HEK293 (cell line): ENCODE measurements at regions not wholly inside any gene's neighbourhood (a gene's known extent, or its start where the extent isn't known, plus 50 kb on each side); places are given as distances from the start of the nearest gene placed in this dataset.
A peak's percentile ranks its signal among the peaks of the same experiment; 100 is the strongest.

Source experiments
- CTCF ChIA-PET: fragments of 350-600 bp; formaldehyde crosslinking; extraction: SDS; loops from one replicate; lab custom pipeline; 2021; ENCODE audit warnings: antibody characterized with exemption; lab: Yijun Ruan, JAX
- POLR2A ChIA-PET: fragments of 300-600 bp; formaldehyde crosslinking; extraction: SDS; loops from one replicate; lab custom pipeline; 2020; ENCODE audit warnings: antibody characterized with exemption, inconsistent platforms; lab: Yijun Ruan, JAX
- H3K27ac ChIP-seq: fragments of 200-500 bp; sonication (Bioruptor generic); 2 replicates; pipeline ENCODE4 v1.5.1; 2014; ENCODE audit warnings: low read depth, low read length, control low read depth, inconsistent platforms; ENCODE audit errors: extremely low read depth
- H3K36me3 ChIP-seq, 2 experiments: fragments of 200-500 bp in 1 of 2; sonication (Bioruptor generic) in 1 of 2; 1 replicate in 1 of 2; 2 replicates in 1 of 2; pipeline ENCODE4 v1.5.1; 2014 to 2017; ENCODE audit warnings: inconsistent platforms in 2 of 2, low read length in 2 of 2; ENCODE audit not compliant: control insufficient read depth in 2 of 2, insufficient read depth in 1 of 2
- H3K4me1 ChIP-seq: fragments of 200-500 bp; sonication (Bioruptor generic); 2 replicates; pipeline ENCODE4 v1.5.1; 2014; ENCODE audit warnings: mild to moderate bottlenecking, low read length, inconsistent platforms; ENCODE audit not compliant: control insufficient read depth, insufficient read depth
- H3K4me3 ChIP-seq: 2 replicates; pipeline ENCODE4 v1.5.1; 2011; ENCODE audit warnings: low read depth, mild to moderate bottlenecking, control low read depth, low read length, moderate library complexity
- H3K9me3 ChIP-seq: fragments of 200-500 bp; sonication (Bioruptor generic); 2 replicates; pipeline ENCODE4 v1.5.1; 2014; ENCODE audit warnings: low read depth, low read length, inconsistent platforms; ENCODE audit not compliant: control insufficient read depth, insufficient read depth
- KLF9 ChIP-seq: fragments of 450-650 bp; formaldehyde crosslinking; IDR thresholded peaks from 2 replicates; pipeline ENCODE4 v1.5.1; 2016; ENCODE audit warnings: missing biosample characterization, missing genetic modification characterization, low read depth
- RBAK ChIP-seq: fragments of 450-650 bp; formaldehyde crosslinking; IDR thresholded peaks from 2 replicates; pipeline ENCODE4 v1.5.1; 2016; ENCODE audit warnings: missing biosample characterization, missing genetic modification characterization
- REPIN1 ChIP-seq: fragments of 450-650 bp; formaldehyde crosslinking; IDR thresholded peaks from 2 replicates; pipeline ENCODE4 v1.5.1; 2017; ENCODE audit warnings: missing biosample characterization, missing genetic modification characterization, low read depth
- ZIC2 ChIP-seq: fragments of 450-650 bp; formaldehyde crosslinking; IDR thresholded peaks from 2 replicates; pipeline ENCODE4 v1.5.1; 2016; ENCODE audit warnings: missing biosample characterization, missing genetic modification characterization
- ZNF133 ChIP-seq: fragments of 450-650 bp; formaldehyde crosslinking; IDR thresholded peaks from 2 replicates; pipeline ENCODE4 v1.5.1; 2016; ENCODE audit warnings: missing biosample characterization, missing genetic modification characterization
- ZNF16 ChIP-seq: fragments of 450-650 bp; formaldehyde crosslinking; IDR thresholded peaks from 2 replicates; pipeline ENCODE4 v1.5.1; 2016; ENCODE audit warnings: low read depth, missing biosample characterization, missing genetic modification characterization
- ZNF23 ChIP-seq: fragments of 450-650 bp; formaldehyde crosslinking; IDR thresholded peaks from 2 replicates; pipeline ENCODE4 v1.5.1; 2016; ENCODE audit warnings: missing biosample characterization, missing genetic modification characterization, borderline replicate concordance
- ZNF324 ChIP-seq: fragments of 450-650 bp; formaldehyde crosslinking; IDR thresholded peaks from 2 replicates; pipeline ENCODE4 v1.5.1; 2016; ENCODE audit warnings: missing biosample characterization, missing genetic modification characterization
- ZNF426 ChIP-seq: fragments of 450-650 bp; formaldehyde crosslinking; IDR thresholded peaks from 2 replicates; pipeline ENCODE4 v1.5.1; 2017; ENCODE audit warnings: missing biosample characterization, missing genetic modification characterization, mild to moderate bottlenecking, inconsistent platforms, moderate library complexity
- ZNF548 ChIP-seq: fragments of 450-650 bp; formaldehyde crosslinking; IDR thresholded peaks from 2 replicates; pipeline ENCODE4 v1.5.1; 2016; ENCODE audit warnings: missing biosample characterization, missing genetic modification characterization
- ZNF629 ChIP-seq: fragments of 450-650 bp; formaldehyde crosslinking; IDR thresholded peaks from 2 replicates; pipeline ENCODE4 v1.5.1; 2017; ENCODE audit warnings: missing biosample characterization, missing genetic modification characterization
- ZNF747 ChIP-seq: fragments of 450-650 bp; formaldehyde crosslinking; IDR thresholded peaks from 2 replicates; pipeline ENCODE4 v1.5.1; 2016; ENCODE audit warnings: missing biosample characterization, missing genetic modification characterization
- ZNF776 ChIP-seq: fragments of 450-650 bp; formaldehyde crosslinking; IDR thresholded peaks from 2 replicates; pipeline ENCODE4 v1.5.0; 2017; ENCODE audit warnings: missing biosample characterization, missing genetic modification characterization, borderline replicate concordance
- ZNF777 ChIP-seq: fragments of 450-650 bp; formaldehyde crosslinking; IDR thresholded peaks from 2 replicates; pipeline ENCODE4 v1.5.1; 2017; ENCODE audit warnings: missing biosample characterization, missing genetic modification characterization, borderline replicate concordance
- TF ChIP-seq, protein P1 (sequence below): fragments of 450-650 bp; formaldehyde crosslinking; IDR thresholded peaks from 2 replicates; pipeline ENCODE4 v1.5.1; 2016; ENCODE audit warnings: missing biosample characterization, missing genetic modification characterization
- TF ChIP-seq, protein P2 (sequence below): fragments of 450-650 bp; formaldehyde crosslinking; IDR thresholded peaks from 2 replicates; pipeline ENCODE4 v1.5.1; 2016; ENCODE audit warnings: missing biosample characterization, missing genetic modification characterization
- TF ChIP-seq, protein P3 (sequence below): fragments of 450-650 bp; formaldehyde crosslinking; conservative IDR thresholded peaks from 2 replicates; pipeline ENCODE4 v1.5.1; 2016; ENCODE audit warnings: low read depth, missing biosample characterization, missing genetic modification characterization

DNA sequence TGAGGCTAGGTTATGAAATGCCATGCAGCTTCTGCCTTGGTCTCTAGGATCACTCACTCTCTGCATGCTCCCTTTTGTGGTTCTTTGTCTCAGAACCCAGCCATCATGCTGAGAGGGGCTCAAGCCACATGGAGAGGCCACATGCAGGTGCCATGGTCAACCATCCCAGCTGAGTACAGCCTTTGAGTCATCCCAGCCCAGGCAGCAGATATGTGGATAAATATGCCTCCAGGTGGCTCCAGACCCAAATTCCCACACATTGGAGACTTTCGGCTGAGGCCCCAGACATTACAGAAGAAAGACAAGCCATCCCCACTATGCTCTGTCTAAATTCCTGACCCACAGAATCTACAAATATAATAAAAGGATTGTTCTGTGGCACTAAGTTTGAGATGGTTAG, 102.0 kb downstream of the LHX9 start:
- ChIA-PET CTCF (interaction anchor here (0.6 kb wide), 1 partner anchor 44 kb away, joined by 3 read pairs; no protein-coding TSS in a partner anchor), POLR2A (interaction anchor here (0.7 kb wide), 1 partner anchor 316 kb away, joined by 3 read pairs; no protein-coding TSS in a partner anchor)
- H3K4me3 ChIP-seq: no peak overlapping the region
- no peak for TF ChIP-seq ZNF426 (tag by site-specific recombination)
- TF ChIP-seq ZIC2 (tag by site-specific recombination): 0 out of 2 replicates have a peak, but pooled peaks have one; percentile 19
- no peak for TF ChIP-seq ZNF133 (tag by site-specific recombination)
- no peak overlapping the region for H3K27ac ChIP-seq
- H3K4me1 ChIP-seq: no peaks in the 10 kb centered on the region
- no peaks in the 10 kb centered on the region for H3K36me3 ChIP-seq
- H3K9me3 ChIP-seq: no peaks in the 10 kb centered on the region

DNA sequence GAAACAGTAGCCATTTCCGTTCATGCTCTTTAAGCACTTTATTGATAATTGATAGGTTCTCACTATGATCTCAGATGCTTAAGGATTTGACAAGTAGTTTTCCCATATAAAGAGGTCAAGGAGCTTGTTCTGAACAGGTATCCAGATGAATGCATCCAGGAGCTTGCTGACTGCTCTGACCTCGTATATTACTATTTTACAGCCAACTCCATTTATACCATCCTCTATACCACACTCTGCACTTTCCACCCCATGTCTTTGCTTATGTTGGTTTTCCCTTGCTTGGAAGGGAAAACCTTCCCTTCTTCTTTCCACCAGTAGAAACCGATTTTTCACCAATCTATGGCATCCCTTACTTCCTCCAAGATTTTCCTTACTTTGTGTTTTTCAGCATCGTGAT, 107.2 kb downstream of the LHX9 start:
- no peak overlapping the region for H3K27ac ChIP-seq
- no peak overlapping the region for H3K4me3 ChIP-seq
- TF ChIP-seq ZNF777 (tag by site-specific recombination): no peak
- TF ChIP-seq, protein P1, sequence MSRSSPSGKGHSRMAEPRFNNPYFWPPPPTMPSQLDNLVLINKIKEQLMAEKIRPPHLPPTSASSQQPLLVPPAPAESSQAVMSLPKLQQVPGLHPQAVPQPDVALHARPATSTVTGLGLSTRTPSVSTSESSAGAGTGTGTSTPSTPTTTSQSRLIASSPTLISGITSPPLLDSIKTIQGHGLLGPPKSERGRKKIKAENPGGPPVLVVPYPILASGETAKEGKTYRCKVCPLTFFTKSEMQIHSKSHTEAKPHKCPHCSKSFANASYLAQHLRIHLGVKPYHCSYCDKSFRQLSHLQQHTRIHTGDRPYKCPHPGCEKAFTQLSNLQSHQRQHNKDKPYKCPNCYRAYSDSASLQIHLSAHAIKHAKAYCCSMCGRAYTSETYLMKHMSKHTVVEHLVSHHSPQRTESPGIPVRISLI (tag by site-specific recombination): no peak
- no peak for TF ChIP-seq ZNF426 (tag by site-specific recombination)
- TF ChIP-seq, protein P2, sequence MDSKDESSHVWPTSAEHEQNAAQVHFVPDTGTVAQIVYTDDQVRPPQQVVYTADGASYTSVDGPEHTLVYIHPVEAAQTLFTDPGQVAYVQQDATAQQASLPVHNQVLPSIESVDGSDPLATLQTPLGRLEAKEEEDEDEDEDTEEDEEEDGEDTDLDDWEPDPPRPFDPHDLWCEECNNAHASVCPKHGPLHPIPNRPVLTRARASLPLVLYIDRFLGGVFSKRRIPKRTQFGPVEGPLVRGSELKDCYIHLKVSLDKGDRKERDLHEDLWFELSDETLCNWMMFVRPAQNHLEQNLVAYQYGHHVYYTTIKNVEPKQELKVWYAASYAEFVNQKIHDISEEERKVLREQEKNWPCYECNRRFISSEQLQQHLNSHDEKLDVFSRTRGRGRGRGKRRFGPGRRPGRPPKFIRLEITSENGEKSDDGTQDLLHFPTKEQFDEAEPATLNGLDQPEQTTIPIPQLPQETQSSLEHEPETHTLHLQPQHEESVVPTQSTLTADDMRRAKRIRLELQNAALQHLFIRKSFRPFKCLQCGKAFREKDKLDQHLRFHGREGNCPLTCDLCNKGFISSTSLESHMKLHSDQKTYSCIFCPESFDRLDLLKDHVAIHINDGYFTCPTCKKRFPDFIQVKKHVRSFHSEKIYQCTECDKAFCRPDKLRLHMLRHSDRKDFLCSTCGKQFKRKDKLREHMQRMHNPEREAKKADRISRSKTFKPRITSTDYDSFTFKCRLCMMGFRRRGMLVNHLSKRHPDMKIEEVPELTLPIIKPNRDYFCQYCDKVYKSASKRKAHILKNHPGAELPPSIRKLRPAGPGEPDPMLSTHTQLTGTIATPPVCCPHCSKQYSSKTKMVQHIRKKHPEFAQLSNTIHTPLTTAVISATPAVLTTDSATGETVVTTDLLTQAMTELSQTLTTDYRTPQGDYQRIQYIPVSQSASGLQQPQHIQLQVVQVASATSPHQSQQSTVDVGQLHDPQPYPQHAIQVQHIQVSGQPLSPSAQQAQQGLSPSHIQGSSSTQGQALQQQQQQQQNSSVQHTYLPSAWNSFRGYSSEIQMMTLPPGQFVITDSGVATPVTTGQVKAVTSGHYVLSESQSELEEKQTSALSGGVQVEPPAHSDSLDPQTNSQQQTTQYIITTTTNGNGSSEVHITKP (tag by site-specific recombination): no peak
- no peak for TF ChIP-seq ZNF16 (tag by site-specific recombination)
- TF ChIP-seq REPIN1 (tag by site-specific recombination): no peak
- no peak for TF ChIP-seq ZNF776 (tag by site-specific recombination)
- TF ChIP-seq, protein P3, sequence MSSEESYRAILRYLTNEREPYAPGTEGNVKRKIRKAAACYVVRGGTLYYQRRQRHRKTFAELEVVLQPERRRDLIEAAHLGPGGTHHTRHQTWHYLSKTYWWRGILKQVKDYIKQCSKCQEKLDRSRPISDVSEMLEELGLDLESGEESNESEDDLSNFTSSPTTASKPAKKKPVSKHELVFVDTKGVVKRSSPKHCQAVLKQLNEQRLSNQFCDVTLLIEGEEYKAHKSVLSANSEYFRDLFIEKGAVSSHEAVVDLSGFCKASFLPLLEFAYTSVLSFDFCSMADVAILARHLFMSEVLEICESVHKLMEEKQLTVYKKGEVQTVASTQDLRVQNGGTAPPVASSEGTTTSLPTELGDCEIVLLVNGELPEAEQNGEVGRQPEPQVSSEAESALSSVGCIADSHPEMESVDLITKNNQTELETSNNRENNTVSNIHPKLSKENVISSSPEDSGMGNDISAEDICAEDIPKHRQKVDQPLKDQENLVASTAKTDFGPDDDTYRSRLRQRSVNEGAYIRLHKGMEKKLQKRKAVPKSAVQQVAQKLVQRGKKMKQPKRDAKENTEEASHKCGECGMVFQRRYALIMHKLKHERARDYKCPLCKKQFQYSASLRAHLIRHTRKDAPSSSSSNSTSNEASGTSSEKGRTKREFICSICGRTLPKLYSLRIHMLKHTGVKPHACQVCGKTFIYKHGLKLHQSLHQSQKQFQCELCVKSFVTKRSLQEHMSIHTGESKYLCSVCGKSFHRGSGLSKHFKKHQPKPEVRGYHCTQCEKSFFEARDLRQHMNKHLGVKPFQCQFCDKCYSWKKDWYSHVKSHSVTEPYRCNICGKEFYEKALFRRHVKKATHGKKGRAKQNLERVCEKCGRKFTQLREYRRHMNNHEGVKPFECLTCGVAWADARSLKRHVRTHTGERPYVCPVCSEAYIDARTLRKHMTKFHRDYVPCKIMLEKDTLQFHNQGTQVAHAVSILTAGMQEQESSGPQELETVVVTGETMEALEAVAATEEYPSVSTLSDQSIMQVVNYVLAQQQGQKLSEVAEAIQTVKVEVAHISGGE (tag by site-specific recombination): no peak
- no peak for TF ChIP-seq RBAK
- TF ChIP-seq, all 188 proteins: peak for 0
- CTCF ChIA-PET: no interaction called here
- Histone ChIP-seq H3K36me3 (no peaks in the 10 kb centered on the region), H3K9me3 (no peaks in the 10 kb centered on the region), H3K4me1 (no peaks in the 10 kb centered on the region)
- POLR2A ChIA-PET: no interaction called here

DNA sequence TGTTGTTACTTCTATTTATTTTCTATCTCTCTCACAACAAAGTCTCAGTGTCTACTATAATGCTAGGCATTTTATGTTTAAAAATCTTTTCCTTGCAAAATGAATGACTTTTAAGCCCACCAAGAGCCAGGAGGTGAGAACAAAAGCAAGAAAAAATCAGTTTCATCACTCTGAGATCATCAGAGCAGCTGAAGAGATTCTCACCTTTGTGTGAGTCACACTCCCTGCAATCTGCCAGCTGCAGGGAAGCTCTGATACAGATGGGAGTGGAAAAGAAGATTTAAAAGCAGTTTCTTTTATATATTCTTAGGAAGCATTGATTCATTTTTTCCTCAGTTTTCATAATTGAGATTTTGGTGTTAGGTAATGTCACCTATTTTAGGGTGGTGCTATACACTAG, 107.6 kb downstream of the LHX9 start:
- ChIA-PET POLR2A (no interaction called here), CTCF (no interaction called here)
- Histone ChIP-seq H3K4me3 (no peak overlapping the region), H3K9me3 (no peaks in the 10 kb centered on the region), H3K4me1 (no peaks in the 10 kb centered on the region), H3K36me3 (no peaks in the 10 kb centered on the region), H3K27ac (no peak overlapping the region)
- TF ChIP-seq ZNF324 (tag by site-specific recombination): no peak
- no peak for TF ChIP-seq ZNF629 (tag by site-specific recombination)
- no peak for TF ChIP-seq ZNF23
- TF ChIP-seq KLF9 (tag by site-specific recombination): no peak
- TF ChIP-seq ZNF747 (tag by site-specific recombination): no peak
- TF ChIP-seq ZNF548: no peak
